Mesothelial cell of epicardium (in vitro differentiated cells): ENCODE measurements at regions not wholly inside any gene's neighbourhood (a gene's known extent, or its start where the extent isn't known, plus 50 kb on each side); places are given as distances from the start of the nearest gene placed in this dataset.

ENCODE experiments used
- DNase-seq, 2 experiments: peaks; one replicate each; pipeline ENCODE4 v3.0.0; 2021; ENCODE audit warnings: low spot score in 2 of 2; ENCODE audit not compliant: unreplicated experiment in 2 of 2
- H3K27ac Mint-ChIP-seq: 2 replicates; pipeline ENCODE4 v1.8.0; 2021; ENCODE audit warnings: mixed read lengths
- H3K27me3 Mint-ChIP-seq: 2 replicates; pipeline ENCODE4 v1.8.0; 2021; ENCODE audit warnings: low read depth, mixed read lengths
- H3K36me3 Mint-ChIP-seq: 2 replicates; pipeline ENCODE4 v1.8.0; 2021; ENCODE audit warnings: mixed read lengths
- H3K4me1 Mint-ChIP-seq: 2 replicates; pipeline ENCODE4 v1.8.0; 2021; ENCODE audit warnings: mixed read lengths
- H3K4me3 Mint-ChIP-seq: 2 replicates; pipeline ENCODE4 v1.8.0; 2021; ENCODE audit warnings: mild to moderate bottlenecking, moderate library complexity, mixed read lengths
- H3K9me3 Mint-ChIP-seq: 2 replicates; pipeline ENCODE4 v1.8.0; 2021; ENCODE audit warnings: mixed read lengths
- CTCF ChIP-seq: fragments of 200-600 bp; sonication (generic); IDR thresholded peaks from one replicate; pipeline ENCODE4 v1.5.0; 2021; ENCODE audit warnings: antibody characterized with exemption; ENCODE audit not compliant: unreplicated experiment

GRCh38 chr4:147201016-147201415 is 255.4 kb upstream of the TTC29 start:
- Mint-ChIP-seq H3K4me1 (peaks cover 26% of the 10 kb centered on the region), H3K36me3 (peaks cover 2% of the 10 kb centered on the region), H3K27ac (no peak overlapping the region), H3K4me3 (no peak overlapping the region), H3K9me3 (peaks cover 13% of the 10 kb centered on the region), H3K27me3 (no peaks in the 10 kb centered on the region)
- no peak for TF ChIP-seq CTCF
- DNase-seq: no peak

GRCh38 chr4:147206807-147207206 is 261.1 kb upstream of the TTC29 start:
- Mint-ChIP-seq H3K9me3 (peaks cover 38% of the 10 kb centered on the region), H3K36me3 (no peaks in the 10 kb centered on the region), H3K27me3 (no peaks in the 10 kb centered on the region), H3K27ac (no peak overlapping the region), H3K4me1 (peaks cover 8% of the 10 kb centered on the region), H3K4me3 (no peak overlapping the region)
- no peak for TF ChIP-seq CTCF
- no peak for DNase-seq

DNA sequence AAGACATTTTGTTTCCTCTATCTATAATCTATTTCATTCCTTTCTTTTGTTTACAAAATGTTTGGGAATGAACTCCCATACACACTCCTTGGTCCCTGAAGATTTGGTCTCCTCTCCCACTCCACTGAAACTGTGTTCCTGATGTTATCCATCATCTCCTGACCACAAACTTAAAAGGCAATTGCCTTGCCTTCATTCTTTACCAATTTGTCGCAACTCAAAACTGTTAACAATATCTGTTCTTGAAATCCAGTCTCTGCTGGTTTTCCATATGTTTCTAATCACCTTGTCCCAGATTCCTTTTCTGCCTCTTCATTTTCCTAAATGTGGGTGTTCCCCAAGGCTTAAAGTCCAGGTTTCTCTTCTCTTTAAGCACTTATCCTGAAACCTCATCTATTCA is 262.2 kb upstream of the TTC29 start:
- no peak overlapping the region for H3K27ac Mint-ChIP-seq
- no peaks in the 10 kb centered on the region for H3K27me3 Mint-ChIP-seq
- H3K4me3 Mint-ChIP-seq: no peak overlapping the region
- no peak for DNase-seq
- peaks cover 8% of the 10 kb centered on the region for H3K4me1 Mint-ChIP-seq
- peaks cover 46% of the 10 kb centered on the region for H3K9me3 Mint-ChIP-seq
- no peak for TF ChIP-seq CTCF
- peaks cover 8% of the 10 kb centered on the region for H3K36me3 Mint-ChIP-seq

DNA sequence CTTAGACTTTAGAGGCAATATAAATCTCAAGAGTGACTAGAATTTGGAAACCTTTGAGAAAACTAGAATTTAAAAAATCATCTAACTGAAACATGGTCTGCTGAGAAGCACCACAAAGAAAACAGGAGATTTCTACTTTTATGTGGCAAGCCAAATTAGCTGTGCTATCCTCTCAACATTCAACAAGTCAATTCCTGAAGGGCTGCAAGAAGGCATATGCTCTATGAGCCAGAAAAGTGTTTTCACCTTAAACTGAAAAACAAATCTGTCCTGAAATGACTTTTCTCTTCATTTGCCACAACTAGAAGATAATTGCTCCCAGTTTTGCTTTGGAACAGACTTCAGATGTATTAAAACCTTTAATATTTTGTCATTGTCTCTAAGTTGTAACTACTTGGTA is 263.2 kb upstream of the EDNRA start:
- Mint-ChIP-seq H3K36me3 (peaks cover 23% of the 10 kb centered on the region), H3K9me3 (peaks cover 33% of the 10 kb centered on the region), H3K27me3 (no peaks in the 10 kb centered on the region), H3K4me3 (no peak overlapping the region), H3K27ac (no peak overlapping the region), H3K4me1 (peaks cover 2% of the 10 kb centered on the region)
- TF ChIP-seq CTCF: no peak
- no peak for DNase-seq

DNA sequence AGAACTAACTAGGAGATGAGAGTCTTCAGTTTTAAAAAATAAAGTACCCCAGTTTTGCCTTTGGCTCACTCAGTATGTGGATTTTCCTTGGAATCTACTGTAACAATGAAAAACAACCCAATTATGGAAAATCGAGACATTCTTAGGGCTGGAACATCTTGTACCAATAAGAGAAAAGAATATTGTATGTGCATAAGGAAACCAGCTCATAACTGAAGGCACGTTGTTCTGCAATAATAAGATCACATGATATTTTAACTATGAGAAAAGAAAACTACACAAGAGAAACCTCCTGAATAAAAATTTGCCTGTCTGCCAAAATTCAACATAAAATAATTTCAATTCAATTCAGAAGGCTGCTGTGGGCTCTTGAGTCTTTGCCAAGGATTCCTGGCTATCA is 261.8 kb upstream of the EDNRA start:
- TF ChIP-seq CTCF: no peak
- no peak for DNase-seq
- H3K27ac Mint-ChIP-seq: peak overlapping the region; percentile 39
- no peak overlapping the region for H3K4me3 Mint-ChIP-seq
- H3K9me3 Mint-ChIP-seq: peaks cover 19% of the 10 kb centered on the region
- H3K27me3 Mint-ChIP-seq: no peaks in the 10 kb centered on the region
- H3K4me1 Mint-ChIP-seq: peaks cover 2% of the 10 kb centered on the region
- H3K36me3 Mint-ChIP-seq: peaks cover 9% of the 10 kb centered on the region

DNA sequence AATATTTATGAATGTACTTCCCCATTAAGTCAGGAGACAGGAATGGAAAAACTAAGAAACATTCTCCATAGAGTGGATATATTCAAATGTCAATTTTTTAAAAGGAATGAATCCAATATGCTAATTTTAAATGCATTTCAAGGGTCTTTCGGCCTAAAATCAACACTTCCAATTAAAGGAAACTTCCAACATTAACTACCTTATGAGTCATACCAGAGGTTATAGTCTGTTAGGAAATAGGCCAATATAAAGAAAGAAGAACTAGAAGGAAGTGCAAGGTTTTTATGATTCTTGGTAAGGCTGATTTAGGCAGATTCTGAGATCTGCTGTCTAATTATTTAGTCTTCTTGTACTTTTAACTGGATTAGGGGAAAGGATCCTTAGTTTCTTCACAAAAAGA is 260.1 kb upstream of the EDNRA start:
- DNase-seq: no peak
- TF ChIP-seq CTCF: no peak
- no peaks in the 10 kb centered on the region for H3K36me3 Mint-ChIP-seq
- peaks cover 8% of the 10 kb centered on the region for H3K4me1 Mint-ChIP-seq
- no peak overlapping the region for H3K4me3 Mint-ChIP-seq
- H3K27me3 Mint-ChIP-seq: no peaks in the 10 kb centered on the region
- H3K9me3 Mint-ChIP-seq: peaks cover 2% of the 10 kb centered on the region
- no peak overlapping the region for H3K27ac Mint-ChIP-seq
